ENCODE measurements at regions not wholly inside any gene's neighbourhood (a gene's known extent, or its start where the extent isn't known, plus 50 kb on each side); places are given as distances from the start of the nearest gene placed in this dataset.

DNA sequence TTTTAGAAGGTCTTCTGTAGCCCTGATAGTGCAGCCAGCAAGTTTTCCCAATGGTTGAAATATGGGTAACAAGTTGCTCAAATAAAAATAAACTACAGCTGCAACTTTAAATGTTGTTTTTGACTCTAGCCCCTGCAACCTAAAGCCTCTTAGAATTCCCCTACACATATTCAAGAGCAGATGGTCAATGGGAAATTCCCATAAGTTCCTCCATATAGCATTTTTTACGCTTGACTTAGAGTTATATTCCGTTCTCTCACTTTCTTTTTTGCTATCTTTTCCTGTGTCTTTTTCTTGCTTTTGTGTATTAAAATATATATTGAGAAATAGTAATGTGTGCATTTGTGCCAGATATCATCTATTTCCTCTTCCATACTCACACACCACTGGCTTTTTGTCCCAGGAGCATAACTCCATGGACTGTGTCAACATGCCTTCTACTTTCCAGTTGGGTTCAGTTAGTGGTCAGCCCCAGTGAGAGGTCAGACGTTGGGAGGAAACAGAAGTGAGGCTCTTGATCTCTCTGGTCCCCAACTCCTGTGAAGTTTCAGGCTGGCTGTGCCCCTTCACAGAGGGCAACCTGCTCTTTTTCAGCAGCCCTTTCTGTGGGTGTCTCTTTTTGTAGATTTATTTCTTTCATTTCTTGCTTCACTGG is 63.3 kb upstream of the TP63 start:
- DNase-seq (ENCODE audit: insufficient read length) = no peak
- FAIRE-seq = peak; percentile 91
- TF ChIP-seq POLR2AphosphoS5 (IDR thresholded peaks at IDR 0.05; ENCODE audit: low read depth, low read length) = no peak
- no peak for TF ChIP-seq TAF1 (IDR thresholded peaks at IDR 0.05; ENCODE audit: borderline replicate concordance, low read depth, low read length)
- TF ChIP-seq POLR2A (IDR thresholded peaks at IDR 0.05; ENCODE audit: low read depth, low read length) = no peak

DNA sequence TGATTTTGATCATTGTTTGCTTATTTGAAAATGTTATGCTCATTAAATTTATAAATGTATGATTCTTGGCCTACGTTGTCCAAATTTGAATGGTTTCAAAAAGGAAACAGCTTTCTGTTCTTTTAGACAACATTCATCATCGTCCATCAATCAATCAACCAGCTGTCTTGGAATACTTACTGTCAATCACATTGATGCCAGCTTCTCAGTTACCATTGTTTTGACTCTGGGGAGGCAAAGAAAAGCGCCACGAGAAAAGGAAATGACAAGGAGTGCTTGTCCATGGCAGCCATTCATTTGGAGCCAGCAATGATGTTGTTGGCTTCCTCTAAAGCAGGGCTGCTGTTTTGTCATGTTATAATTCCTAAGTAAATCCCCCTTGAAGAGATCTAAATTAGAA is 62.2 kb upstream of the TP63 start:
- no peak for TF ChIP-seq TAF1 (IDR thresholded peaks at IDR 0.05; ENCODE audit: borderline replicate concordance, low read depth, low read length)
- no peak for TF ChIP-seq POLR2A (IDR thresholded peaks at IDR 0.05; ENCODE audit: low read depth, low read length)
- TF ChIP-seq POLR2AphosphoS5 (IDR thresholded peaks at IDR 0.05; ENCODE audit: low read depth, low read length) = no peak
- FAIRE-seq = no peak
- no peak for DNase-seq (ENCODE audit: insufficient read length)

DNA sequence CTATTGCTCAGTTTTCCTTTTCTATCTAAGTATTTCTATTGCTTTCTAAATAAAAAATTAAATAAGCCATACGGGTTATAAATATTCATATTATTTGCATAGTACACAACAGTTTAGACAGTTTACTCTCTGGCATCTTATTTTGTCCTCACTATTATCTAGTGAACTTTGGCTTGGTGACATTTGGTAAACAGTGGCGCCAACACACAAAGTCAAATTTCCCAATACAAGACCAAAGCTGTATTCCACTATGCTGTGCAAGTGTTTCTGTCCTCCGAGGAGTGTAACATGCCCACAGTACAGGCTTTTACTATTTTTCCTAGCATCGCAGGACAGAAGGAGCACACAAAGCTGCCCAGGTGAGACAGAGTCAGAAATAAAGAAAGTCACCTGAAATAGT is 61.7 kb upstream of the TP63 start:
- no peak for TF ChIP-seq POLR2AphosphoS5 (IDR thresholded peaks at IDR 0.05; ENCODE audit: low read depth, low read length)
- no peak for TF ChIP-seq POLR2A (IDR thresholded peaks at IDR 0.05; ENCODE audit: low read depth, low read length)
- no peak for TF ChIP-seq TAF1 (IDR thresholded peaks at IDR 0.05; ENCODE audit: borderline replicate concordance, low read depth, low read length)
- FAIRE-seq = peak; percentile 54
- no peak for DNase-seq (ENCODE audit: insufficient read length)

DNA sequence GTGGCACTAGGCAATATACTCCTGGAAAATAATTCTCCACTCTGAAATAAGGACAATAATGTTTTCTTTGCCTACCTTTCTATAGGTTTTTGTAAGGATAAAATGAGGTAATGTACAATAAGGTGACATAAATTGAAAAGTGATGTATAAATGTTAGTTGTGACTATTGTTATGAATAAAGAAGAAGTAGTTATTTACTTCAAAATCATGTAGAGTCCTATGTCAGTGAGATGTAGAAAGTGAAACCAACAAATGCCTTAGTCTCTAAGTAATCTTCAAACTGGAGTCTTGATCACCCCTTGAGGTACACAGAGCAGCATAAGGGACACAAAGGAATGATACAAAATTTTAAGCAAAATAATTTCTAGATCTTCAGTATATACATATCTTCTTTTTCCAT is 60.3 kb upstream of the TP63 start:
- no peak for DNase-seq (ENCODE audit: insufficient read length)
- TF ChIP-seq TAF1 (IDR thresholded peaks at IDR 0.05; ENCODE audit: borderline replicate concordance, low read depth, low read length) (no peak), POLR2A (IDR thresholded peaks at IDR 0.05; ENCODE audit: low read depth, low read length) (no peak), POLR2AphosphoS5 (IDR thresholded peaks at IDR 0.05; ENCODE audit: low read depth, low read length) (no peak)
- peak; percentile 36 for FAIRE-seq

DNA sequence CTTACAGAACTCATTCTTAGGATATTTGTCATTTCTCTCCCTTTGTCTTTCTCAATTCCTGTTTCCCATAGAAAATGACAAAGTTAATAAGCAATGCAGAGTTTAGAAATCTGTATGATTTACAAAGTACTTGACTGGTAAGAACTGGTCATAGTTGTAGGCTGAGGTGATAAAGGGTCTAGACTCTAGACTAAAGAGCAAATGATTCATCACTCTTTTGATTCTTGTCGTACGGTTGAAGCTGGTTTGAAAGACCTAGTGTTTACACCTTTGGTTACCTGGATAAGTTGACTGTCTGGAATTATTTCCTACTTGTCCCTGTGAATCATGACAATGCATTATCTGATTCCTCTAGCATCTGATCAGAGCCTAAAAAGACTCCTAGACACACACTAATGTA is 58.9 kb upstream of the TP63 start:
- DNase-seq (ENCODE audit: insufficient read length) (no peak), FAIRE-seq (peak; percentile 88)
- no peak for TF ChIP-seq POLR2A (IDR thresholded peaks at IDR 0.05; ENCODE audit: low read depth, low read length)
- no peak for TF ChIP-seq POLR2AphosphoS5 (IDR thresholded peaks at IDR 0.05; ENCODE audit: low read depth, low read length)
- TF ChIP-seq TAF1 (IDR thresholded peaks at IDR 0.05; ENCODE audit: borderline replicate concordance, low read depth, low read length) = no peak

DNA sequence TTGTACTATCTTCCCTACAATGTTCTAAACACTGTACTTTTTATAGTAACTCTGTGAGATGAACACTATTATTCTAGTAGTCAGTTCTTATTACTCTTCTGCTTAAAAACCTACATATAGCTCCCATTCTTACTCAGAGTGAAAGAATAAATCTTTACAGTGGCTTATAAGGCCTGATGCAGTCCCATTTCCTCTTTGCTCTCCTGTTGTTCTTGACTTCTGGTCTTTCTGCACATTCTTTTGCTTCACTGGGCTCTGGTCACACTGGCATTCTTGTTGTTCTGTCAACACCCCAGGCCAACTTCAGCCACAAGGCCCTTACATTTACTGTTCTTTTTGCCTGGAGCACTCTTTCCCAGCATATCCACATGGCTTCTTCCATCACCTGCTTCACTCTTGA is 58.2 kb upstream of the TP63 start:
- no peak for DNase-seq (ENCODE audit: insufficient read length)
- TF ChIP-seq TAF1 (IDR thresholded peaks at IDR 0.05; ENCODE audit: borderline replicate concordance, low read depth, low read length) = no peak
- no peak for TF ChIP-seq POLR2AphosphoS5 (IDR thresholded peaks at IDR 0.05; ENCODE audit: low read depth, low read length)
- TF ChIP-seq POLR2A (IDR thresholded peaks at IDR 0.05; ENCODE audit: low read depth, low read length) = no peak
- FAIRE-seq = no peak

DNA sequence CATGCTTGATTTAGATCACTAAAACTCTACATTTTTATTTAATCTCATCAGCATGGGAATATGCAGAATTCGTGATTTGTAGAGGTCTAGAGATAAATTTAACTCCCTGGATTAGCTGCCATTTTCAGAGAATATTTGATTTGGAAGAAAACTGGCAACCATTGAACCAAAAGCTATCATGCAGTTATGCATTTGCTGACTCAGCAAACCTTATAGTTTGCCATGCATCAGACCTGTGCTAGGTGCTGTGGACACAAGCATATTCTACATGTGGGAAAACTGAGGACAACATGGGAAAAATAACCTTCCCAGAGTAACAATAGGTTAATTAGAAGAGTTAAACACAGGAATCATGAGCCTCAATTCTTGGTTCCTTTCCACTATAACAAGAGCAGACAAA is 54.7 kb upstream of the TP63 start:
- no peak for TF ChIP-seq POLR2A (IDR thresholded peaks at IDR 0.05; ENCODE audit: low read depth, low read length)
- no peak for TF ChIP-seq TAF1 (IDR thresholded peaks at IDR 0.05; ENCODE audit: borderline replicate concordance, low read depth, low read length)
- TF ChIP-seq POLR2AphosphoS5 (IDR thresholded peaks at IDR 0.05; ENCODE audit: low read depth, low read length) = no peak
- DNase-seq (ENCODE audit: insufficient read length) (no peak), FAIRE-seq (no peak)

DNA sequence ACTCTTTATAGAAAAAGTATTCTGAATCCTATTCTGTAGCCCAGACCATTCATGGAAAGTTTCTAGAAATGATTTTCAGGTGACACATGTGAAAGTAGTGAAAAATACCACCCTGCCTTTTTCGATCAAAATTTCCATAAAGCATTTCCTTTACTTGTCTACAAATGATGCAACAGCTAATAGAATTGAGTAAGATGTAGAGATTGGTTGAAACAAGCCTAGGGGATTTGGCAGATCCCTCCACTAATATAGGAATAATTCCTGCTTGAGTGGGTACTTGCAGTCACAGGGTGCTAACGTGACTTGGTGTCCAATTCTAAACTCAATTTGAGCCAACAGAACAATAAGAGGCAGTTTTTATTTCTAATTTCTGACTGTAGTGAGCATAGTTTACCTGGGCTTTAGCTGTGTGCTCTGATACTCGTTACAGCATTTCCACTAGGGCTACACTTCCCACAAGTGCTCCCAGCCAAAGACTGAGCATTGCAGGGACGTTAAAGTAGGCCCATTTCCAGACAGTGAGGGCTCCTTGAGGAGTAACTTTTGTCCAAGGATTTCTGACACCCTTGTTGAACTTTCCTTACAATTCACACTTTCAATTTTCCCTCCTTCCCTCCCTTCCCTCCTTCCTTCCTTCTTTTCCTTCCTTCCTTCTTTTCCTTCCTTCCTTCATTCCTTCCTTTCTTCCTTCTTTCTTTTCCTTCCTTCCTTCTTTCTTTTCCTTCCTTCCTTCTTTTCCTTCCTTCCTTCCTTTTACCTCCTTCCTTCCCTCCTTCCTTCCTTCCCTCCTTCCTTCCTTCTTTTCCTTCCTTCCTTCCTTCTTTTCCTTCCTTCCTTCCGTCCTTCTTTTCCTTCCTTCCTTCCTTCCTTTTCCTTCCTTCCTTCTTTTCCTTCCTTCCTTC is 53.9 kb upstream of the TP63 start:
- FAIRE-seq (peak; percentile 40), DNase-seq (ENCODE audit: insufficient read length) (no peak)
- no peak for TF ChIP-seq POLR2A (IDR thresholded peaks at IDR 0.05; ENCODE audit: low read depth, low read length)
- no peak for TF ChIP-seq TAF1 (IDR thresholded peaks at IDR 0.05; ENCODE audit: borderline replicate concordance, low read depth, low read length)
- TF ChIP-seq POLR2AphosphoS5 (IDR thresholded peaks at IDR 0.05; ENCODE audit: low read depth, low read length) = no peak

DNA sequence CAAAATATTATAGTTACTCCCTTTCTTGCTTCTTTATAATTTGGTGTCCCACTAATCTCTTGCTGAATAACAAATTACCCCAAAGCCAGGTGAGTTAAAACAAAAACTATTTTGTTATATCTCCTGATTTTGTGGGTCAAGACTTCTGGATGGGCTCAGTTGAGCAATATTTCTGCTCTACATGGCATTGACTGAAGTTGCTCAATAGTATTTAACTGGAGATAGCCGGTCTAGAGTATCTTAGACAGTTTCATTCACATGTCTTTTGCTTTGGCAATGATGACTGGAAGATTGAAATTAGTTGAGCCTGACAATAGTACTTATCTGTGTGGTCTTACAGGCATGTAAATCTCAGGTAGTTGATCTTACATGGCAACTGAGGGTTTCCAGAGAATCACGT is 51.0 kb upstream of the TP63 start:
- no peak for DNase-seq (ENCODE audit: insufficient read length)
- TF ChIP-seq POLR2AphosphoS5 (IDR thresholded peaks at IDR 0.05; ENCODE audit: low read depth, low read length) (no peak), POLR2A (IDR thresholded peaks at IDR 0.05; ENCODE audit: low read depth, low read length) (no peak), TAF1 (IDR thresholded peaks at IDR 0.05; ENCODE audit: borderline replicate concordance, low read depth, low read length) (no peak)

More for the DNA sequence above, 51.0 kb upstream of the TP63 start:
- no peak for FAIRE-seq

All from GM12892 (cell line).